ENCODE measurements at regions not wholly inside any gene's neighbourhood (a gene's known extent, or its start where the extent isn't known, plus 50 kb on each side); places are given as distances from the start of the nearest gene placed in this dataset.

- DNase-seq: no peak
Observed at GRCh38 chr19:31959527-31960018, 385.8 kb upstream of the ZNF507 start.

GRCh38 chr19:31960474-31960873 lies 384.9 kb upstream of the ZNF507 start:
- DNase-seq: no peak

- DNase-seq: no peak
Observed at GRCh38 chr19:31961191-31961590, 384.2 kb upstream of the ZNF507 start.

GRCh38 chr19:31961667-31962066 lies 383.7 kb upstream of the ZNF507 start:
- DNase-seq: no peak

GRCh38 chr19:31962561-31962996 lies 382.8 kb upstream of the ZNF507 start:
- DNase-seq: no peak

GRCh38 chr19:31963746-31964145 lies 381.7 kb upstream of the ZNF507 start:
- DNase-seq: no peak

GRCh38 chr19:31969016-31969415 lies 376.4 kb upstream of the ZNF507 start:
- no peak for DNase-seq

- DNase-seq: no peak
Observed at GRCh38 chr19:31970027-31970461, 375.4 kb upstream of the ZNF507 start.

- no peak for DNase-seq
Observed at GRCh38 chr19:31974290-31974689, 371.1 kb upstream of the ZNF507 start.

- no peak for DNase-seq
Observed at GRCh38 chr19:31974941-31975340, 370.5 kb upstream of the ZNF507 start.

GRCh38 chr19:31975461-31975860 lies 369.9 kb upstream of the ZNF507 start:
- no peak for DNase-seq

GRCh38 chr19:31976775-31977536 lies 368.5 kb upstream of the ZNF507 start:
- DNase-seq: no peak

- DNase-seq: no peak
Observed at GRCh38 chr19:31979362-31979761, 366.0 kb upstream of the ZNF507 start.

- DNase-seq: no peak
Observed at GRCh38 chr19:31979949-31980670, 365.3 kb upstream of the ZNF507 start.

GRCh38 chr19:31980796-31981195 lies 364.6 kb upstream of the ZNF507 start:
- no peak for DNase-seq

- DNase-seq: no peak
Observed at GRCh38 chr19:31981545-31981944, 363.9 kb upstream of the ZNF507 start.

GRCh38 chr19:31983647-31984046 lies 361.8 kb upstream of the ZNF507 start:
- no peak for DNase-seq

- DNase-seq: no peak
Observed at GRCh38 chr19:31985001-31985605, 360.3 kb upstream of the ZNF507 start.

- DNase-seq: no peak
Observed at GRCh38 chr19:31986951-31987350, 358.5 kb upstream of the ZNF507 start.

GRCh38 chr19:31988256-31988655 lies 357.2 kb upstream of the ZNF507 start:
- DNase-seq: no peak

- no peak for DNase-seq
Observed at GRCh38 chr19:31991984-31992655, 353.3 kb upstream of the ZNF507 start.

- DNase-seq: no peak
Observed at GRCh38 chr19:31992750-31993149, 352.7 kb upstream of the ZNF507 start.

- DNase-seq: no peak
Observed at GRCh38 chr19:31995546-31995945, 349.9 kb upstream of the ZNF507 start.

Data from NCI-H1930 (cell line).